ENCODE measurements at regions not wholly inside any gene's neighbourhood (a gene's known extent, or its start where the extent isn't known, plus 50 kb on each side); places are given as distances from the start of the nearest gene placed in this dataset.

GRCh38 chr5:87605663-87606062 lies 192.9 kb upstream of the CCNH start:
- Histone ChIP-seq H4K20me1 (ENCODE audit: control insufficient read depth, extremely low read depth, insufficient read depth, low read length) (no peaks in the 10 kb centered on the region), H3K27me3 (ENCODE audit: control insufficient read depth, insufficient read depth, low read length) (no peaks in the 10 kb centered on the region), H3K36me3 (ENCODE audit: control insufficient read depth, insufficient read depth, low read length) (no peaks in the 10 kb centered on the region), H3K27ac (ENCODE audit: insufficient read depth, low read length) (no peak overlapping the region), H3K9me3 (ENCODE audit: control insufficient read depth, insufficient read depth, low read depth, low read length) (no peaks in the 10 kb centered on the region), H3K79me2 (ENCODE audit: control insufficient read depth, insufficient read depth, low read length) (no peaks in the 10 kb centered on the region), H3K4me3 (replicated peaks in 1 of 4; ENCODE audit: control extremely low read depth in 1 of 4, insufficient read depth in 1 of 4, low read depth in 3 of 4, low read length in 4 of 4) (no peak overlapping the region), H3K4me1 (ENCODE audit: control insufficient read depth, extremely low read depth, insufficient read depth, low read length) (no peaks in the 10 kb centered on the region), H3K4me2 (ENCODE audit: extremely low read depth, insufficient read depth, low read length) (no peak overlapping the region), H3K9ac (ENCODE audit: insufficient read depth, low read length) (no peak overlapping the region), H2AFZ (ENCODE audit: low read length) (no peak overlapping the region)
- no peak for DNase-seq (ENCODE audit: low read depth in 2 of 2)
- TF ChIP-seq CTCF (conservative IDR thresholded peaks at IDR 0.05 in 1 of 2, IDR thresholded peaks at IDR 0.05 in 1 of 2; ENCODE audit: low read depth in 1 of 2, low read length in 2 of 2) (no peak), EZH2 (IDR thresholded peaks at IDR 0.05; ENCODE audit: low read length, missing control alignments) (no peak)

- Histone ChIP-seq H3K4me2 (ENCODE audit: extremely low read depth, insufficient read depth, low read length) (no peak overlapping the region), H3K9ac (ENCODE audit: insufficient read depth, low read length) (no peak overlapping the region), H4K20me1 (ENCODE audit: control insufficient read depth, extremely low read depth, insufficient read depth, low read length) (no peaks in the 10 kb centered on the region), H3K4me3 (replicated peaks in 1 of 4; ENCODE audit: control extremely low read depth in 1 of 4, insufficient read depth in 1 of 4, low read depth in 3 of 4, low read length in 4 of 4) (no peak overlapping the region), H3K27ac (ENCODE audit: insufficient read depth, low read length) (no peak overlapping the region), H3K36me3 (ENCODE audit: control insufficient read depth, insufficient read depth, low read length) (no peaks in the 10 kb centered on the region), H3K4me1 (ENCODE audit: control insufficient read depth, extremely low read depth, insufficient read depth, low read length) (no peaks in the 10 kb centered on the region), H3K27me3 (ENCODE audit: control insufficient read depth, insufficient read depth, low read length) (no peaks in the 10 kb centered on the region), H3K79me2 (ENCODE audit: control insufficient read depth, insufficient read depth, low read length) (no peaks in the 10 kb centered on the region), H2AFZ (ENCODE audit: low read length) (no peak overlapping the region), H3K9me3 (ENCODE audit: control insufficient read depth, insufficient read depth, low read depth, low read length) (no peaks in the 10 kb centered on the region)
- TF ChIP-seq EZH2 (IDR thresholded peaks at IDR 0.05; ENCODE audit: low read length, missing control alignments), result no peak
- no peak for TF ChIP-seq CTCF (conservative IDR thresholded peaks at IDR 0.05 in 1 of 2, IDR thresholded peaks at IDR 0.05 in 1 of 2; ENCODE audit: low read depth in 1 of 2, low read length in 2 of 2)
- DNase-seq (ENCODE audit: low read depth in 2 of 2), result no peak
Observed at GRCh38 chr5:87599778-87600177, 187.0 kb upstream of the CCNH start.

- no peak overlapping the region for H3K4me3 ChIP-seq (replicated peaks in 1 of 4; ENCODE audit: control extremely low read depth in 1 of 4, insufficient read depth in 1 of 4, low read depth in 3 of 4, low read length in 4 of 4)
- H4K20me1 ChIP-seq (ENCODE audit: control insufficient read depth, extremely low read depth, insufficient read depth, low read length), result no peaks in the 10 kb centered on the region
- no peaks in the 10 kb centered on the region for H3K79me2 ChIP-seq (ENCODE audit: control insufficient read depth, insufficient read depth, low read length)
- H3K36me3 ChIP-seq (ENCODE audit: control insufficient read depth, insufficient read depth, low read length), result no peaks in the 10 kb centered on the region
- no peak overlapping the region for H3K9ac ChIP-seq (ENCODE audit: insufficient read depth, low read length)
- no peaks in the 10 kb centered on the region for H3K27me3 ChIP-seq (ENCODE audit: control insufficient read depth, insufficient read depth, low read length)
- TF ChIP-seq EZH2 (IDR thresholded peaks at IDR 0.05; ENCODE audit: low read length, missing control alignments), result no peak
- TF ChIP-seq CTCF (conservative IDR thresholded peaks at IDR 0.05 in 1 of 2, IDR thresholded peaks at IDR 0.05 in 1 of 2; ENCODE audit: low read depth in 1 of 2, low read length in 2 of 2), result no peak
- no peaks in the 10 kb centered on the region for H3K9me3 ChIP-seq (ENCODE audit: control insufficient read depth, insufficient read depth, low read depth, low read length)
- H3K4me1 ChIP-seq (ENCODE audit: control insufficient read depth, extremely low read depth, insufficient read depth, low read length), result no peaks in the 10 kb centered on the region
- H3K4me2 ChIP-seq (ENCODE audit: extremely low read depth, insufficient read depth, low read length), result no peak overlapping the region
- H3K27ac ChIP-seq (ENCODE audit: insufficient read depth, low read length), result no peak overlapping the region
- no peak overlapping the region for H2AFZ ChIP-seq (ENCODE audit: low read length)
- no peak for DNase-seq (ENCODE audit: low read depth in 2 of 2)
Observed at GRCh38 chr5:87598460-87598859, 185.7 kb upstream of the CCNH start.
